K562 (cell line): ENCODE measurements at regions not wholly inside any gene's neighbourhood (a gene's known extent, or its start where the extent isn't known, plus 50 kb on each side); places are given as distances from the start of the nearest gene placed in this dataset.

Experiments used
- CEBPG ChIP-seq, 3 experiments: fragments of 200-800 bp in 1 of 3; sonication (Bioruptor generic) in 1 of 3; sonication (generic) in 1 of 3; formaldehyde crosslinking in 1 of 3; IDR thresholded peaks in 2 of 3; conservative IDR thresholded peaks in 1 of 3; 2 replicates each; pipeline versions ENCODE4 v1.6.1 to v1.8.0; 2016 to 2022; ENCODE audit warnings: missing compliant biosample characterization in 2 of 3, missing genetic modification characterization in 2 of 3, mild to moderate bottlenecking in 1 of 3, missing genetic modification reagents in 1 of 3
- ELF1 ChIP-seq: fragments of 200-800 bp; sonication (Bioruptor generic); IDR thresholded peaks from 2 replicates; pipeline ENCODE4 v1.6.1; 2016; ENCODE audit warnings: missing genetic modification characterization, missing compliant biosample characterization
- ELK1 ChIP-seq: sonication (generic); formaldehyde crosslinking; IDR thresholded peaks from 2 replicates; pipeline ENCODE4 v1.8.1; 2022; ENCODE audit warnings: missing genetic modification reagents
- FOSL1 ChIP-seq: fragments of 200-800 bp; sonication (Bioruptor generic); conservative IDR thresholded peaks from 2 replicates; pipeline ENCODE4 v1.6.1; 2016; ENCODE audit warnings: missing genetic modification characterization, missing compliant biosample characterization
- GATAD2A ChIP-seq: fragments of 450-650 bp; IDR thresholded peaks from 2 replicates; pipeline ENCODE4 v1.6.1; 2017
- GATAD2B ChIP-seq: fragments of 450-650 bp; IDR thresholded peaks from 2 replicates; pipeline ENCODE4 v1.6.1; 2017; ENCODE audit warnings: mild to moderate bottlenecking, borderline replicate concordance
- HMGXB4 ChIP-seq: sonication (generic); formaldehyde crosslinking; IDR thresholded peaks from 2 replicates; pipeline ENCODE4 v1.8.1; 2023; ENCODE audit warnings: mild to moderate bottlenecking, missing genetic modification reagents
- HNRNPUL1 ChIP-seq: fragments of 200-400 bp; formaldehyde crosslinking; IDR thresholded peaks from 2 replicates; pipeline ENCODE4 v1.6.1; 2017; ENCODE audit warnings: low read length
- HOXB6 ChIP-seq: fragments of 250-450 bp; sonication (Bioruptor Pico); IDR thresholded peaks from 2 replicates; pipeline ENCODE4 v1.5.1; 2022; ENCODE audit warnings: mild to moderate bottlenecking, borderline replicate concordance
- KDM2B ChIP-seq: fragments of 250-450 bp; sonication (Bioruptor Pico); IDR thresholded peaks from 2 replicates; pipeline ENCODE4 v1.8.0; 2021; ENCODE audit warnings: mild to moderate bottlenecking, moderate library complexity
- KHSRP ChIP-seq: fragments of 450-650 bp; IDR thresholded peaks from 2 replicates; pipeline ENCODE4 v1.6.1; 2017
- KLF16 ChIP-seq: IDR thresholded peaks from 2 replicates; pipeline ENCODE4 v1.6.1; 2016; ENCODE audit warnings: antibody characterized with exemption
- MAFG ChIP-seq: fragments of 450-650 bp; conservative IDR thresholded peaks from 2 replicates; pipeline ENCODE4 v1.6.1; 2016; ENCODE audit warnings: missing genetic modification characterization, missing compliant biosample characterization
- NCOA1 ChIP-seq: fragments of 450-650 bp; IDR thresholded peaks from 2 replicates; pipeline ENCODE4 v1.6.1; 2016; ENCODE audit warnings: low read depth
- NCOA2 ChIP-seq, 2 experiments: fragments of 450-650 bp; IDR thresholded peaks; 2 replicates each; pipeline ENCODE4 v1.6.1; 2018; ENCODE audit warnings: mild to moderate bottlenecking in 2 of 2, moderate library complexity in 1 of 2; ENCODE audit not compliant: partially characterized antibody in 2 of 2
- NFRKB ChIP-seq: fragments of 450-650 bp; IDR thresholded peaks from 2 replicates; pipeline ENCODE4 v1.6.1; 2016; ENCODE audit warnings: low read depth
- POLR2AphosphoS2 ChIP-seq: IDR thresholded peaks from 2 replicates; pipeline ENCODE4 v1.6.1; 2012; ENCODE audit warnings: low read length, improper control_type of control experiment
- PURB ChIP-seq: sonication (generic); formaldehyde crosslinking; IDR thresholded peaks from 2 replicates; pipeline ENCODE4 v1.9.0; 2021; ENCODE audit warnings: low read depth, mild to moderate bottlenecking, missing genetic modification reagents
- SMAD1 ChIP-seq: fragments of 150-350 bp; IDR thresholded peaks from 2 replicates; pipeline ENCODE4 v1.6.1; 2014; ENCODE audit warnings: low read length, low read depth; ENCODE audit not compliant: partially characterized antibody
- TAF7 ChIP-seq: fragments of 450-650 bp; IDR thresholded peaks from 2 replicates; pipeline ENCODE4 v1.6.1; 2016; ENCODE audit warnings: missing genetic modification characterization, missing compliant biosample characterization
- TCF7L2 ChIP-seq: fragments of 150-350 bp; IDR thresholded peaks from 2 replicates; pipeline ENCODE4 v1.6.1; 2016; ENCODE audit warnings: low read depth, mild to moderate bottlenecking, low read length, moderate library complexity
- TOE1 ChIP-seq, 2 experiments: fragments of 450-650 bp in 1 of 2; sonication (generic) in 1 of 2; formaldehyde crosslinking in 1 of 2; IDR thresholded peaks; 2 replicates each; pipeline versions ENCODE4 v1.7.1 to v1.8.0; 2016 to 2022; ENCODE audit warnings: borderline replicate concordance in 2 of 2, mild to moderate bottlenecking in 2 of 2, antibody characterized with exemption in 1 of 2, inconsistent platforms in 1 of 2, low read depth in 1 of 2, missing genetic modification reagents in 1 of 2, moderate library complexity in 1 of 2
- YBX1 ChIP-seq: fragments of 450-650 bp; IDR thresholded peaks from 2 replicates; pipeline ENCODE4 v1.7.1; 2016; ENCODE audit warnings: mild to moderate bottlenecking
- ZBTB7A ChIP-seq: IDR thresholded peaks from 2 replicates; pipeline ENCODE4 v1.6.1; 2011; ENCODE audit warnings: low read depth, mild to moderate bottlenecking, low read length, moderate library complexity, borderline replicate concordance; ENCODE audit not compliant: control insufficient read depth
- ZNF121 ChIP-seq: sonication (generic); formaldehyde crosslinking; conservative IDR thresholded peaks from 2 replicates; pipeline ENCODE4 v1.8.0; 2022; ENCODE audit warnings: missing genetic modification reagents
- ZNF24 ChIP-seq: fragments of 450-650 bp; IDR thresholded peaks from 2 replicates; pipeline ENCODE4 v1.6.1; 2016
- ZNF408 ChIP-seq: fragments of 250-450 bp; sonication (Bioruptor Pico); IDR thresholded peaks from 2 replicates; pipeline ENCODE4 v1.4.0; 2020; ENCODE audit warnings: low read depth, mild to moderate bottlenecking, moderate library complexity
- TF ChIP-seq, protein P1 (sequence below), 3 experiments: fragments of 200-800 bp in 1 of 3; sonication (Bioruptor generic) in 1 of 3; sonication (generic) in 1 of 3; formaldehyde crosslinking in 1 of 3; IDR thresholded peaks; 2 replicates each; pipeline versions ENCODE4 v1.6.1 to v1.8.0; 2016 to 2022; ENCODE audit warnings: mild to moderate bottlenecking in 2 of 3, missing compliant biosample characterization in 2 of 3, missing genetic modification characterization in 2 of 3, missing genetic modification reagents in 1 of 3

- TF ChIP-seq CEBPG (CRISPR knock-in tag; IDR thresholded peaks at IDR 0.05) (no peak), CEBPG (tag; conservative IDR thresholded peaks at IDR 0.05 in 1 of 2, IDR thresholded peaks at IDR 0.05 in 1 of 2) (peak in 1 of 2 experiments; percentile 47; a peak in 2 of 4 replicates), YBX1 (no peak), ELK1 (CRISPR knock-in tag) (no peak), ZNF24 (no peak), KLF16 (no peak), ZNF408 (no peak), FOSL1 (tag) (0 out of 2 replicates have a peak, but pooled peaks have one; percentile 15), NFRKB (no peak), GATAD2A (no peak), HNRNPUL1 (no peak), ZNF121 (CRISPR knock-in tag) (no peak), HMGXB4 (CRISPR knock-in tag) (no peak), NCOA1 (no peak), MAFG (tag) (peak; percentile 88), TAF7 (tag) (no peak), HOXB6 (CRISPR knock-in tag) (no peak), ELF1 (tag) (no peak), SMAD1 (no peak), ZBTB7A (no peak), TCF7L2 (no peak), NCOA2 (IDR thresholded peaks at IDR 0.05; ENCODE audit: partially characterized antibody in 2 of 2) (no peak), GATAD2B (no peak), KDM2B (no peak), POLR2AphosphoS2 (no peak), KHSRP (no peak), TOE1 (IDR thresholded peaks at IDR 0.05; ENCODE audit: borderline replicate concordance) (no peak), TOE1 (CRISPR knock-in tag; IDR thresholded peaks at IDR 0.05; ENCODE audit: borderline replicate concordance, low read depth) (no peak), PURB (no peak)
- TF ChIP-seq, protein P1, sequence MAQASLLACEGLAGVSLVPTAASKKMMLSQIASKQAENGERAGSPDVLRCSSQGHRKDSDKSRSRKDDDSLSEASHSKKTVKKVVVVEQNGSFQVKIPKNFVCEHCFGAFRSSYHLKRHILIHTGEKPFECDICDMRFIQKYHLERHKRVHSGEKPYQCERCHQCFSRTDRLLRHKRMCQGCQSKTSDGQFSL (CRISPR knock-in tag; IDR thresholded peaks at IDR 0.05), result no peak
- TF ChIP-seq, protein P1 (tag; IDR thresholded peaks at IDR 0.05), result no peak
Observed at GRCh38 chr1:219716611-219717114, 103.8 kb upstream of the ZC3H11B start (continued).
